ENCODE measurements at regions not wholly inside any gene's neighbourhood (a gene's known extent, or its start where the extent isn't known, plus 50 kb on each side); places are given as distances from the start of the nearest gene placed in this dataset.

DNA sequence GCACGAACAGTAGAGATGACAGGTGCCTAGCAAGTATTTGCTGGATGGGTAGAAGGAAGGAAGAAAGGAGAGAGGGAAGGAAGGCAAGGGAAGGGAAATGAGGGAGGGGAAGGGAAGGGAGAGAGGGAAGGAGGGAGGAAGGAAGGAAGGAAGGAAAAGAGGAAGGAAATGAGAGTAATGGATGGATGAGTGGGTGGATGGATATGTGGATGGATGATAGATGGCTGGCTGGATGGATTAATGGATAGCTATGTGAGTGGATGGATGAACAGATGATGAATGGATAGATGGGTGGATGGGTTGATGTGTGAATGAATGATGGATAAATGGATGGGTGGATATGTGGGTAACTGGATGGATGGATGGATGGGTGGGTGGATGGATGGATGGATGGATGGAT is 125.9 kb upstream of the FGF3 start:
- peaks cover 43 to 64% of the 10 kb centered on the region in 2 experiments for H3K4me1 ChIP-seq (ENCODE audit: control insufficient read depth in 1 of 2, insufficient read depth in 2 of 2, low read length in 2 of 2)
- H4K20me1 ChIP-seq (ENCODE audit: insufficient read depth), result no peaks in the 10 kb centered on the region
- BruUV-seq (replicated peaks), result no TSS peak
- H3K9ac ChIP-seq (ENCODE audit: low read length), result no peak overlapping the region
- ChIA-PET RAD21 (ENCODE audit: low non-redundant PET in 1 of 2, low total read pairs in 2 of 2, uncharacterized antibody in 2 of 2, unreplicated experiment in 2 of 2) (interaction anchor here in 1 of 2 experiments (0.9 kb wide), 1 partner anchor 134 kb away, joined by 3 read pairs; no protein-coding TSS in a partner anchor), POLR2A (no interaction called here), CTCF (interaction anchor here (1.2 to 1.8 kb wide), 3 partner anchors 135 to 213 kb away, joined by 3 to 5 read pairs (median 5); no protein-coding TSS in a partner anchor)
- no peak overlapping the region for H3K4me2 ChIP-seq (ENCODE audit: low read length)
- H3K9me2 ChIP-seq (ENCODE audit: insufficient read depth), result no peaks in the 10 kb centered on the region
- TF ChIP-seq RAD21 (IDR thresholded peaks at IDR 0.05; ENCODE audit: low read depth), result no peak
- TF ChIP-seq EGR1 (IDR thresholded peaks at IDR 0.05; ENCODE audit: low read depth), result no peak
- no peak for TF ChIP-seq SP1 (IDR thresholded peaks at IDR 0.05; ENCODE audit: low read depth)
- TF ChIP-seq FOSL1 (IDR thresholded peaks at IDR 0.05; ENCODE audit: low read depth), result no peak
- no peak for TF ChIP-seq TCF7L2 (IDR thresholded peaks at IDR 0.05; ENCODE audit: borderline replicate concordance, extremely low read depth, insufficient read depth, insufficient read length)
- no peak for TF ChIP-seq POLR2A (IDR thresholded peaks at IDR 0.05; ENCODE audit: borderline replicate concordance, extremely low read depth, insufficient read depth, insufficient read length)
- TF ChIP-seq, protein P1, sequence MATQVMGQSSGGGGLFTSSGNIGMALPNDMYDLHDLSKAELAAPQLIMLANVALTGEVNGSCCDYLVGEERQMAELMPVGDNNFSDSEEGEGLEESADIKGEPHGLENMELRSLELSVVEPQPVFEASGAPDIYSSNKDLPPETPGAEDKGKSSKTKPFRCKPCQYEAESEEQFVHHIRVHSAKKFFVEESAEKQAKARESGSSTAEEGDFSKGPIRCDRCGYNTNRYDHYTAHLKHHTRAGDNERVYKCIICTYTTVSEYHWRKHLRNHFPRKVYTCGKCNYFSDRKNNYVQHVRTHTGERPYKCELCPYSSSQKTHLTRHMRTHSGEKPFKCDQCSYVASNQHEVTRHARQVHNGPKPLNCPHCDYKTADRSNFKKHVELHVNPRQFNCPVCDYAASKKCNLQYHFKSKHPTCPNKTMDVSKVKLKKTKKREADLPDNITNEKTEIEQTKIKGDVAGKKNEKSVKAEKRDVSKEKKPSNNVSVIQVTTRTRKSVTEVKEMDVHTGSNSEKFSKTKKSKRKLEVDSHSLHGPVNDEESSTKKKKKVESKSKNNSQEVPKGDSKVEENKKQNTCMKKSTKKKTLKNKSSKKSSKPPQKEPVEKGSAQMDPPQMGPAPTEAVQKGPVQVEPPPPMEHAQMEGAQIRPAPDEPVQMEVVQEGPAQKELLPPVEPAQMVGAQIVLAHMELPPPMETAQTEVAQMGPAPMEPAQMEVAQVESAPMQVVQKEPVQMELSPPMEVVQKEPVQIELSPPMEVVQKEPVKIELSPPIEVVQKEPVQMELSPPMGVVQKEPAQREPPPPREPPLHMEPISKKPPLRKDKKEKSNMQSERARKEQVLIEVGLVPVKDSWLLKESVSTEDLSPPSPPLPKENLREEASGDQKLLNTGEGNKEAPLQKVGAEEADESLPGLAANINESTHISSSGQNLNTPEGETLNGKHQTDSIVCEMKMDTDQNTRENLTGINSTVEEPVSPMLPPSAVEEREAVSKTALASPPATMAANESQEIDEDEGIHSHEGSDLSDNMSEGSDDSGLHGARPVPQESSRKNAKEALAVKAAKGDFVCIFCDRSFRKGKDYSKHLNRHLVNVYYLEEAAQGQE (IDR thresholded peaks at IDR 0.05; ENCODE audit: low read depth), result no peak
- no peak for TF ChIP-seq ZFX (IDR thresholded peaks at IDR 0.05)
- TF ChIP-seq, protein P2, sequence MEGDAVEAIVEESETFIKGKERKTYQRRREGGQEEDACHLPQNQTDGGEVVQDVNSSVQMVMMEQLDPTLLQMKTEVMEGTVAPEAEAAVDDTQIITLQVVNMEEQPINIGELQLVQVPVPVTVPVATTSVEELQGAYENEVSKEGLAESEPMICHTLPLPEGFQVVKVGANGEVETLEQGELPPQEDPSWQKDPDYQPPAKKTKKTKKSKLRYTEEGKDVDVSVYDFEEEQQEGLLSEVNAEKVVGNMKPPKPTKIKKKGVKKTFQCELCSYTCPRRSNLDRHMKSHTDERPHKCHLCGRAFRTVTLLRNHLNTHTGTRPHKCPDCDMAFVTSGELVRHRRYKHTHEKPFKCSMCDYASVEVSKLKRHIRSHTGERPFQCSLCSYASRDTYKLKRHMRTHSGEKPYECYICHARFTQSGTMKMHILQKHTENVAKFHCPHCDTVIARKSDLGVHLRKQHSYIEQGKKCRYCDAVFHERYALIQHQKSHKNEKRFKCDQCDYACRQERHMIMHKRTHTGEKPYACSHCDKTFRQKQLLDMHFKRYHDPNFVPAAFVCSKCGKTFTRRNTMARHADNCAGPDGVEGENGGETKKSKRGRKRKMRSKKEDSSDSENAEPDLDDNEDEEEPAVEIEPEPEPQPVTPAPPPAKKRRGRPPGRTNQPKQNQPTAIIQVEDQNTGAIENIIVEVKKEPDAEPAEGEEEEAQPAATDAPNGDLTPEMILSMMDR (IDR thresholded peaks at IDR 0.05 in 2 of 3, conservative IDR thresholded peaks at IDR 0.05 in 1 of 3; ENCODE audit: borderline replicate concordance in 1 of 3, insufficient read depth in 1 of 3, low read depth in 2 of 3, low read length in 2 of 3), result no peak
- no peak for TF ChIP-seq ZNF274 (IDR thresholded peaks at IDR 0.05; ENCODE audit: low read depth, low read length)
- no peak for TF ChIP-seq SRF (IDR thresholded peaks at IDR 0.05; ENCODE audit: low read depth)
- no peak for TF ChIP-seq EZH2phosphoT487 (IDR thresholded peaks at IDR 0.05; ENCODE audit: borderline replicate concordance)
- no peak for TF ChIP-seq SIN3A (IDR thresholded peaks at IDR 0.05; ENCODE audit: low read depth)
- TF ChIP-seq CBX3 (IDR thresholded peaks at IDR 0.05; ENCODE audit: low read depth), result no peak
- no peak for TF ChIP-seq CEBPB (IDR thresholded peaks at IDR 0.05; ENCODE audit: low read depth)
- intact Hi-C loops (cut with micrococcal nuclease), result loop anchor here (1.0 to 5.0 kb wide), 2 partner anchors 122 to 197 kb away; no protein-coding TSS in a partner anchor
- H3K4me3 ChIP-seq (replicated peaks in 1 of 2; ENCODE audit: low read depth in 1 of 2, low read length in 2 of 2), result no peak overlapping the region
- peaks cover 0 to under 1% of the 10 kb centered on the region in 2 experiments; a peak in 1 of 4 replicates for H3K9me3 ChIP-seq (ENCODE audit: control insufficient read depth in 1 of 2, insufficient read depth in 1 of 2, low read depth in 1 of 2, low read length in 2 of 2)
- no peak for ATAC-seq
- no peaks in the 10 kb centered on the region for H3K79me2 ChIP-seq (ENCODE audit: insufficient read depth, low read length)
- H3K36me3 ChIP-seq (ENCODE audit: control insufficient read depth in 1 of 2, insufficient read depth in 2 of 2, low read length in 2 of 2), result no peaks in the 10 kb centered on the region
- H2AFZ ChIP-seq (ENCODE audit: low read depth, low read length, poor library complexity, severe bottlenecking), result no peak overlapping the region
- no peak for DNase-seq (ENCODE audit: low read depth, low spot score)
- no peaks in the 10 kb centered on the region for H3K27me3 ChIP-seq (ENCODE audit: insufficient read depth, low read length)
- no peak overlapping the region for H3K27ac ChIP-seq (ENCODE audit: low read depth, low read length)

Data from HCT116 (cell line).